Transverse colon (tissue), 3 donors: ENCODE measurements at regions not wholly inside any gene's neighbourhood (a gene's known extent, or its start where the extent isn't known, plus 50 kb on each side); places are given as distances from the start of the nearest gene placed in this dataset.

Experiments
- CTCF ChIP-seq, 5 experiments: fragments of 200-600 bp in 3 of 5; fragments of 450-650 bp in 2 of 5; sonication (generic) in 3 of 5; IDR thresholded peaks; 1 replicate in 2 of 5; 2 replicates in 3 of 5; pipeline ENCODE4 v1.5.1; 2016 to 2017; ENCODE audit warnings: antibody characterized with exemption in 5 of 5, inconsistent platforms in 3 of 5, mild to moderate bottlenecking in 2 of 5, moderate library complexity in 1 of 5
- EP300 ChIP-seq: sonication (generic); formaldehyde crosslinking; IDR thresholded peaks from one replicate; pipeline ENCODE4 v1.6.1; 2017; ENCODE audit warnings: antibody characterized with exemption, low read depth

GRCh38 chr2:114091010-114091409, 201.1 kb downstream of the ACTR3 start:
- TF ChIP-seq CTCF (IDR thresholded peaks at IDR 0.05) (no peak), EP300 (no peak)
